Uterus (tissue), 2 donors: ENCODE measurements at regions not wholly inside any gene's neighbourhood (a gene's known extent, or its start where the extent isn't known, plus 50 kb on each side); places are given as distances from the start of the nearest gene placed in this dataset.

Experiments used
- CTCF ChIP-seq, 4 experiments: fragments of 200-600 bp in 2 of 4; fragments of 450-650 bp in 2 of 4; sonication (generic) in 2 of 4; IDR thresholded peaks; one replicate each; pipeline ENCODE4 v1.5.1; 2016 to 2019; ENCODE audit warnings: antibody characterized with exemption in 4 of 4, mild to moderate bottlenecking in 2 of 4, moderate library complexity in 1 of 4
- POLR2A ChIP-seq, 2 donors: fragments of 450-650 bp; IDR thresholded peaks; one replicate each; pipeline ENCODE4 v1.6.1; 2016; ENCODE audit warnings: antibody characterized with exemption in 2 of 2, mild to moderate bottlenecking in 1 of 2, moderate library complexity in 1 of 2

GRCh38 chr2:226124548-226125011, 675.0 kb downstream of the IRS1 start:
- TF ChIP-seq CTCF (IDR thresholded peaks at IDR 0.05) (no peak), POLR2A (IDR thresholded peaks at IDR 0.05) (no peak)
